ENCODE measurements at regions not wholly inside any gene's neighbourhood (a gene's known extent, or its start where the extent isn't known, plus 50 kb on each side); places are given as distances from the start of the nearest gene placed in this dataset.

DNA sequence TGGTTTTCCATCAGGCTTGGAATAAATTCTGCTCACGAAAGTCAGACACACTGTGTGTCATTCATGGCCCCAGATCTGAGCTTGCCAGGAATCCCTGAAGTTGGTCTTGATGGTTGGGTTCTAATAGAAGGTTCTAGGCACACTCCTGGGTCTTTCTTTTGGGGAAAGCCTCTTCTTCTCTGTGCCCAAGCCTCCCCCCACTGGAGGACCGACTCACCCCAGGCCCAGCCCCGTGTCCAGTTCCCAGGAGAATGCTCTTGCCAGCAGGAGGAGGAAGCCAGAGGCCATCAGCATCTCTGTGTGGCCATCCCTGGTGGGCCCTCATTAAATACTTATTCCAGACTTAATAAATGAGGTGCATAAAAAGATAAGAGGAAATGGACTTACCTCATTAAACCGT is 548.0 kb downstream of the TCERG1L start:
- TF ChIP-seq, protein P1, sequence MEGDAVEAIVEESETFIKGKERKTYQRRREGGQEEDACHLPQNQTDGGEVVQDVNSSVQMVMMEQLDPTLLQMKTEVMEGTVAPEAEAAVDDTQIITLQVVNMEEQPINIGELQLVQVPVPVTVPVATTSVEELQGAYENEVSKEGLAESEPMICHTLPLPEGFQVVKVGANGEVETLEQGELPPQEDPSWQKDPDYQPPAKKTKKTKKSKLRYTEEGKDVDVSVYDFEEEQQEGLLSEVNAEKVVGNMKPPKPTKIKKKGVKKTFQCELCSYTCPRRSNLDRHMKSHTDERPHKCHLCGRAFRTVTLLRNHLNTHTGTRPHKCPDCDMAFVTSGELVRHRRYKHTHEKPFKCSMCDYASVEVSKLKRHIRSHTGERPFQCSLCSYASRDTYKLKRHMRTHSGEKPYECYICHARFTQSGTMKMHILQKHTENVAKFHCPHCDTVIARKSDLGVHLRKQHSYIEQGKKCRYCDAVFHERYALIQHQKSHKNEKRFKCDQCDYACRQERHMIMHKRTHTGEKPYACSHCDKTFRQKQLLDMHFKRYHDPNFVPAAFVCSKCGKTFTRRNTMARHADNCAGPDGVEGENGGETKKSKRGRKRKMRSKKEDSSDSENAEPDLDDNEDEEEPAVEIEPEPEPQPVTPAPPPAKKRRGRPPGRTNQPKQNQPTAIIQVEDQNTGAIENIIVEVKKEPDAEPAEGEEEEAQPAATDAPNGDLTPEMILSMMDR (conservative IDR thresholded peaks at IDR 0.05; ENCODE audit: low read depth, low read length) = no peak
- no peak for TF ChIP-seq EZH2phosphoT487 (IDR thresholded peaks at IDR 0.05; ENCODE audit: borderline replicate concordance, low read length)
- TF ChIP-seq EZH2 (IDR thresholded peaks at IDR 0.05; ENCODE audit: low read length, unreplicated experiment) = no peak
- Histone ChIP-seq H3K4me2 (ENCODE audit: low read length) (no peak overlapping the region), H3K36me3 (ENCODE audit: low read depth, low read length) (no peaks in the 10 kb centered on the region), H3K79me2 (ENCODE audit: low read length) (no peaks in the 10 kb centered on the region), H3K4me3 (ENCODE audit: low read length) (no peak overlapping the region), H3K9ac (ENCODE audit: low read length) (no peak overlapping the region), H3K9me2 (replicated peaks; ENCODE audit: low read length) (no peaks in the 10 kb centered on the region), H3F3A (ENCODE audit: low read length, unreplicated experiment) (no peaks in the 10 kb centered on the region), H3K27me3 (ENCODE audit: low read length) (no peaks in the 10 kb centered on the region), H2AFZ (ENCODE audit: low read length) (no peak overlapping the region), H3K4me1 (ENCODE audit: insufficient read depth, low read length) (no peaks in the 10 kb centered on the region), H3K27ac (ENCODE audit: low read length) (no peak overlapping the region), H3K9me3 (ENCODE audit: low read length) (no peaks in the 10 kb centered on the region), H4K20me1 (ENCODE audit: low read length) (no peaks in the 10 kb centered on the region)
- ATAC-seq (no peak), DNase-seq (no peak)
- intact Hi-C loops (cut with micrococcal nuclease) = no loop called here
- ChIA-PET POLR2A (ENCODE audit: unreplicated experiment) (no interaction called here), CTCF (no interaction called here)
- BruUV-seq (replicated peaks) = no TSS peak

DNA sequence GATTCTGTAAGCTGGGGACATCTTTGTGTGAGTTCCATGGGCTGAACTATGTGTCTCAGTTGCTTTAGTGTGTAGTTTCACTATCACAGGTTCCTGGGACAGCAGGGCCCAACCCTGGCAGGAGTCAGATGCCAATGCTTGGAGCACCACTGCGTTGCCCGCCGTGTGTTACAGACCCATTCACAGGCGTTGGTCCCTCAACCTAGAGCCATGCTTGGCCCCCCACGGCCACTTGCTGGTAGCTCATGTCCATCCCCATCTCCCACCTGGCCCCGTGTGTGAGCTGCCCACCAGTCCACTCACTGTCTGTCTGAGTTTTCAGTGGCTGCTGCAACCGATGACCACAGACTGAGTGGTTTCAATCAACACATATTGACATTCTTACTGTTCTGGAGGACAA is 546.9 kb downstream of the TCERG1L start:
- CTCF ChIA-PET = no interaction called here
- H3K9ac ChIP-seq (ENCODE audit: low read length) = no peak overlapping the region
- ATAC-seq (no peak), DNase-seq (no peak)
- H3K4me2 ChIP-seq (ENCODE audit: low read length) = no peak overlapping the region
- no peak overlapping the region for H3K4me3 ChIP-seq (ENCODE audit: low read length)
- no peak for TF ChIP-seq EZH2 (IDR thresholded peaks at IDR 0.05; ENCODE audit: low read length, unreplicated experiment)
- TF ChIP-seq EZH2phosphoT487 (IDR thresholded peaks at IDR 0.05; ENCODE audit: borderline replicate concordance, low read length) = no peak
- TF ChIP-seq, protein P1 (conservative IDR thresholded peaks at IDR 0.05; ENCODE audit: low read depth, low read length) = no peak
- no peaks in the 10 kb centered on the region for H3F3A ChIP-seq (ENCODE audit: low read length, unreplicated experiment)
- no peaks in the 10 kb centered on the region for H3K36me3 ChIP-seq (ENCODE audit: low read depth, low read length)
- H3K9me2 ChIP-seq (replicated peaks; ENCODE audit: low read length) = no peaks in the 10 kb centered on the region
- no peaks in the 10 kb centered on the region for H3K9me3 ChIP-seq (ENCODE audit: low read length)
- no peaks in the 10 kb centered on the region for H3K27me3 ChIP-seq (ENCODE audit: low read length)
- no peak overlapping the region for H3K27ac ChIP-seq (ENCODE audit: low read length)
- no TSS peak for BruUV-seq (replicated peaks)
- intact Hi-C loops (cut with micrococcal nuclease) = no loop called here
- no peaks in the 10 kb centered on the region for H3K79me2 ChIP-seq (ENCODE audit: low read length)
- no peaks in the 10 kb centered on the region for H4K20me1 ChIP-seq (ENCODE audit: low read length)
- no peaks in the 10 kb centered on the region for H3K4me1 ChIP-seq (ENCODE audit: insufficient read depth, low read length)
- POLR2A ChIA-PET (ENCODE audit: unreplicated experiment) = no interaction called here
- no peak overlapping the region for H2AFZ ChIP-seq (ENCODE audit: low read length)

DNA sequence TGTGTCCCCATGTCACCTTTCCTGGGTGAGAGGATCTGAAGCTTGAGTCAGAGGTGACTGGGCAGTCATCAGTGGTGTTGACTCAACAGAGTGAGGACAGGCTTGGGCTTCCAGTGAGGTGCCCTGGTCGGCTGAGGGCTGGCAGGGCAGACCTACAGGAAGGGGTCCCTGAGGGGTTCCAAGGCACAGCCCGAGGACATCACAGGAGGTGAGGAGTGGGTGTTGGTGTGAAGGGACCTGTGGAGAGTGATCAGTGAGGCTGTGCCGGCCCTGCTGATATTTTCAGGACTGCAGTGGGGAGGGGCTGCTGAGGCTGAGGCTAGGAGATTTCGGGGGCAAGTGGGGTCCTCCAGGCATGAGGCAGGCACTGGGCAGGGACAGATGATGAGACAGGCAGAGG is 545.5 kb downstream of the TCERG1L start:
- no TSS peak for BruUV-seq (replicated peaks)
- Histone ChIP-seq H3K9me2 (replicated peaks; ENCODE audit: low read length) (no peaks in the 10 kb centered on the region), H3K27ac (ENCODE audit: low read length) (no peak overlapping the region), H3K4me2 (ENCODE audit: low read length) (no peak overlapping the region), H3K79me2 (ENCODE audit: low read length) (no peaks in the 10 kb centered on the region), H3K36me3 (ENCODE audit: low read depth, low read length) (no peaks in the 10 kb centered on the region), H4K20me1 (ENCODE audit: low read length) (no peaks in the 10 kb centered on the region), H3K9ac (ENCODE audit: low read length) (no peak overlapping the region), H3K4me3 (ENCODE audit: low read length) (no peak overlapping the region), H3F3A (ENCODE audit: low read length, unreplicated experiment) (no peaks in the 10 kb centered on the region), H3K9me3 (ENCODE audit: low read length) (no peaks in the 10 kb centered on the region), H3K4me1 (ENCODE audit: insufficient read depth, low read length) (no peaks in the 10 kb centered on the region), H3K27me3 (ENCODE audit: low read length) (no peaks in the 10 kb centered on the region), H2AFZ (ENCODE audit: low read length) (no peak overlapping the region)
- DNase-seq (no peak), ATAC-seq (no peak)
- TF ChIP-seq, protein P1 (conservative IDR thresholded peaks at IDR 0.05; ENCODE audit: low read depth, low read length) = no peak
- TF ChIP-seq EZH2phosphoT487 (IDR thresholded peaks at IDR 0.05; ENCODE audit: borderline replicate concordance, low read length) (no peak), EZH2 (IDR thresholded peaks at IDR 0.05; ENCODE audit: low read length, unreplicated experiment) (no peak)
- CTCF ChIA-PET = no interaction called here
- intact Hi-C loops (cut with micrococcal nuclease) = no loop called here
- POLR2A ChIA-PET (ENCODE audit: unreplicated experiment) = no interaction called here
